ENCODE measurements at regions not wholly inside any gene's neighbourhood (a gene's known extent, or its start where the extent isn't known, plus 50 kb on each side); places are given as distances from the start of the nearest gene placed in this dataset.

DNA sequence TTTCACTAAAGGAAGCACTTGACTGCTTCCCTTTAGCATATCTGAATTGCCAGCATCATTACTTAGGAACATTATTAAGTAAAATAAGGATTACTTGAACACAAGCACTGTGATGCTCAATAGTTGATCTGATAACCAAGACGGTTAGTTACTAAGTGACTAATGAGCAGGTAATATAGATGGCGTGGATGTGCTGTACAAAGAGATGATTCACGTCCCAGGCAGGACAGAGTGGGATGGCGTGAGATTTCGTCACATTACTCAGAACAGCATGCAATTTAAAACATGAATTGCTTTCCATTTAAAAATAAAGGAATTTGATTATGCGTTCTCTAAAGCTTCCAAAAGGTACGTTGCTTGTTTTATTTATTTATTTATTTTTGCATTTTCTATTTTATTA lies 240.0 kb upstream of the ARHGEF26 start:
- TF ChIP-seq POLR2A (IDR thresholded peaks at IDR 0.05; ENCODE audit: low read depth, low read length) (no peak), POLR2AphosphoS5 (IDR thresholded peaks at IDR 0.05; ENCODE audit: insufficient read depth, low read depth, low read length) (no peak)
- TF ChIP-seq, protein P1, sequence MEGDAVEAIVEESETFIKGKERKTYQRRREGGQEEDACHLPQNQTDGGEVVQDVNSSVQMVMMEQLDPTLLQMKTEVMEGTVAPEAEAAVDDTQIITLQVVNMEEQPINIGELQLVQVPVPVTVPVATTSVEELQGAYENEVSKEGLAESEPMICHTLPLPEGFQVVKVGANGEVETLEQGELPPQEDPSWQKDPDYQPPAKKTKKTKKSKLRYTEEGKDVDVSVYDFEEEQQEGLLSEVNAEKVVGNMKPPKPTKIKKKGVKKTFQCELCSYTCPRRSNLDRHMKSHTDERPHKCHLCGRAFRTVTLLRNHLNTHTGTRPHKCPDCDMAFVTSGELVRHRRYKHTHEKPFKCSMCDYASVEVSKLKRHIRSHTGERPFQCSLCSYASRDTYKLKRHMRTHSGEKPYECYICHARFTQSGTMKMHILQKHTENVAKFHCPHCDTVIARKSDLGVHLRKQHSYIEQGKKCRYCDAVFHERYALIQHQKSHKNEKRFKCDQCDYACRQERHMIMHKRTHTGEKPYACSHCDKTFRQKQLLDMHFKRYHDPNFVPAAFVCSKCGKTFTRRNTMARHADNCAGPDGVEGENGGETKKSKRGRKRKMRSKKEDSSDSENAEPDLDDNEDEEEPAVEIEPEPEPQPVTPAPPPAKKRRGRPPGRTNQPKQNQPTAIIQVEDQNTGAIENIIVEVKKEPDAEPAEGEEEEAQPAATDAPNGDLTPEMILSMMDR (IDR thresholded peaks at IDR 0.05; ENCODE audit: extremely low read depth in 1 of 2, insufficient read depth in 1 of 2, low read depth in 1 of 2, low read length in 2 of 2): no peak
